Mucosa of descending colon (tissue), 3 donors: ENCODE measurements at regions not wholly inside any gene's neighbourhood (a gene's known extent, or its start where the extent isn't known, plus 50 kb on each side); places are given as distances from the start of the nearest gene placed in this dataset.

Experiments
- ATAC-seq: fragments of 200-7000 bp; cut with Tn5 transposase; one replicate; pipeline ENCODE4 v1.9.1; 2020; ENCODE audit warnings: mild to moderate bottlenecking, moderate library complexity
- DNase-seq, 3 donors: peaks; one replicate each; pipeline ENCODE4 v3.0.0-alpha.2; 2020
- H3K36me3 ChIP-seq: fragments of 200-600 bp; one replicate; pipeline ENCODE4 v1.8.0; 2021; ENCODE audit warnings: low read depth, mild to moderate bottlenecking
- H3K4me1 ChIP-seq: fragments of 200-600 bp; one replicate; pipeline ENCODE4 v1.8.0; 2021; ENCODE audit warnings: low read depth, mild to moderate bottlenecking
- H3K4me3 ChIP-seq: fragments of 200-600 bp; one replicate; pipeline ENCODE4 v1.8.0; 2021; ENCODE audit warnings: mild to moderate bottlenecking
- H3K9me3 ChIP-seq: fragments of 200-600 bp; one replicate; pipeline ENCODE4 v1.8.0; 2021; ENCODE audit warnings: mild to moderate bottlenecking
- intact Hi-C, 2 donors: fragments of 100-400 bp; cut with DNase I in 1 of 2; cut with micrococcal nuclease in 1 of 2; formaldehyde crosslinking; loops; one replicate each; pipeline versions ENCODE4 v1.11.0 to v1.11.1; 2022; cut with DNase I, micrococcal nuclease
- TF ChIP-seq, protein P1 (sequence below): fragments of 200-600 bp; IDR thresholded peaks from one replicate; pipeline ENCODE4 v1.8.0; 2022; ENCODE audit warnings: antibody characterized with exemption, mild to moderate bottlenecking
- donor health status: DM: no; HTN: no; CAD: no; lungs with moderate emphysema.
- donor health status: DM: no; HTN: no; CAD: no.
- donor health status: DM: no; HTN: yes; CAD: no.

DNA sequence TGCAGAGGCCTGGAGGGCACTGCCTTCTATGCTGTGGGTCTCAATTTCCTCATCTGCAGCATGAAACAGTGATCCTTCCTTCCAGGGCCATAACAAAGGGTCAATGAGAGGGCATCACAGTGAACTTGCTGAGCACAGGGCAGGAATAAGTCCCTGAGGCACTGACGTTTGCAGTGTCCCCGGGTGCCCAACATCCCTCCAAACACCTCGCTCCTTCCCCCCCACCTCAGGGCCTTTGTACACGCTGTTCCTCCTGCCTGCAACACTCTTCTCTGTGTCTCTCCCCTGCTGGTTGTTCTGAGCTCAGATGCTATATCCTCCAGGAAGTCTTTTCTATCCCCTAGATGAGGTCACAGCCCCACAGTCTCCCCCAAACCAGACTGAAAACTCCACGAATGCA is 59.7 kb upstream of the TCF20 start:
- H3K36me3 ChIP-seq = no peaks in the 10 kb centered on the region
- H3K4me3 ChIP-seq = no peak overlapping the region
- TF ChIP-seq, protein P1, sequence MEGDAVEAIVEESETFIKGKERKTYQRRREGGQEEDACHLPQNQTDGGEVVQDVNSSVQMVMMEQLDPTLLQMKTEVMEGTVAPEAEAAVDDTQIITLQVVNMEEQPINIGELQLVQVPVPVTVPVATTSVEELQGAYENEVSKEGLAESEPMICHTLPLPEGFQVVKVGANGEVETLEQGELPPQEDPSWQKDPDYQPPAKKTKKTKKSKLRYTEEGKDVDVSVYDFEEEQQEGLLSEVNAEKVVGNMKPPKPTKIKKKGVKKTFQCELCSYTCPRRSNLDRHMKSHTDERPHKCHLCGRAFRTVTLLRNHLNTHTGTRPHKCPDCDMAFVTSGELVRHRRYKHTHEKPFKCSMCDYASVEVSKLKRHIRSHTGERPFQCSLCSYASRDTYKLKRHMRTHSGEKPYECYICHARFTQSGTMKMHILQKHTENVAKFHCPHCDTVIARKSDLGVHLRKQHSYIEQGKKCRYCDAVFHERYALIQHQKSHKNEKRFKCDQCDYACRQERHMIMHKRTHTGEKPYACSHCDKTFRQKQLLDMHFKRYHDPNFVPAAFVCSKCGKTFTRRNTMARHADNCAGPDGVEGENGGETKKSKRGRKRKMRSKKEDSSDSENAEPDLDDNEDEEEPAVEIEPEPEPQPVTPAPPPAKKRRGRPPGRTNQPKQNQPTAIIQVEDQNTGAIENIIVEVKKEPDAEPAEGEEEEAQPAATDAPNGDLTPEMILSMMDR = no peak
- no peak for ATAC-seq
- no peak for DNase-seq
- no peaks in the 10 kb centered on the region for H3K9me3 ChIP-seq
- intact Hi-C loops = no loop called here
- H3K4me1 ChIP-seq = peaks cover 8% of the 10 kb centered on the region

DNA sequence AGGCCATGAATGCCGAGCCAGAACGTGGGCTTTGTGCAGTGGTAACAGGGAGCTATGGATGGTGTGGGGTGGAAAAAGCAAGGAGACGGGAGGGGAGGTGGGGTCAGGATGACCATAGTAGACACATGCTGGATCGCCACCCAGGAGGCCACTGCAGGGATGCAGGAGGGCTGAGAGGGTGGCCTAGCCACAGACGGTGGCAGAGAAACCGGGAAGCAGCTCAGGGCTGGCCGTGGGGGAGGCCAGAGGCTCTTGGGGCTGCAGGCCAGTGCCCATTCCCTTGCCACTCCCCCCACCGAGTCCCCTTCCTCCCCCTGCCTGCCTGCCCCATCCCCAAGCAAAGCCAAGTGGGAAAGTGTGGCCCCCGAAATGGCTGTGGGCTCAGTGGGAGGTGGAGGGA is 59.1 kb upstream of the TCF20 start:
- no peak for DNase-seq
- Histone ChIP-seq H3K4me3 (no peak overlapping the region), H3K4me1 (peaks cover 12% of the 10 kb centered on the region), H3K36me3 (no peaks in the 10 kb centered on the region), H3K9me3 (no peaks in the 10 kb centered on the region)
- TF ChIP-seq, protein P1 = no peak
- intact Hi-C loops = no loop called here
- ATAC-seq = no peak

DNA sequence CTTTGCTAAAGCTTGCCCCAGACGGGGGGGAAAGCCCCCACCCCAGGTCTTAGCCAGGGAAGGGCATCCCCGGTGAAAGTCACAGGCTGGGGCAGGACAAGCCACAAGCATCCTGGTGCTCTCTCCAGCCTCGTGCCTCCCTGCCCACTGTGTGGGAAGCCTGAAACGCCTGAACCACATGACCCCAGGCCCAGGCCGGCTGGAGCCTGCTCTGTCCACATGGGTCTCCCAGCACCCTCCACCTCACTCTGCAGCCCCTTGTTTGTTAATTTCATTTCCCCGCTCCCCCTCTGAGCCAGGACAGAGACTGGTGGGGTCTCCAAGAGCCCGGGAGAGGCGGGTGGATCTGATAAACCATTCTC is 58.3 kb upstream of the TCF20 start:
- intact Hi-C loops = no loop called here
- no peaks in the 10 kb centered on the region for H3K36me3 ChIP-seq
- TF ChIP-seq, protein P1 = no peak
- peaks cover 12% of the 10 kb centered on the region for H3K4me1 ChIP-seq
- ATAC-seq (no peak), DNase-seq (no peak)
- no peak overlapping the region for H3K4me3 ChIP-seq
- no peaks in the 10 kb centered on the region for H3K9me3 ChIP-seq

DNA sequence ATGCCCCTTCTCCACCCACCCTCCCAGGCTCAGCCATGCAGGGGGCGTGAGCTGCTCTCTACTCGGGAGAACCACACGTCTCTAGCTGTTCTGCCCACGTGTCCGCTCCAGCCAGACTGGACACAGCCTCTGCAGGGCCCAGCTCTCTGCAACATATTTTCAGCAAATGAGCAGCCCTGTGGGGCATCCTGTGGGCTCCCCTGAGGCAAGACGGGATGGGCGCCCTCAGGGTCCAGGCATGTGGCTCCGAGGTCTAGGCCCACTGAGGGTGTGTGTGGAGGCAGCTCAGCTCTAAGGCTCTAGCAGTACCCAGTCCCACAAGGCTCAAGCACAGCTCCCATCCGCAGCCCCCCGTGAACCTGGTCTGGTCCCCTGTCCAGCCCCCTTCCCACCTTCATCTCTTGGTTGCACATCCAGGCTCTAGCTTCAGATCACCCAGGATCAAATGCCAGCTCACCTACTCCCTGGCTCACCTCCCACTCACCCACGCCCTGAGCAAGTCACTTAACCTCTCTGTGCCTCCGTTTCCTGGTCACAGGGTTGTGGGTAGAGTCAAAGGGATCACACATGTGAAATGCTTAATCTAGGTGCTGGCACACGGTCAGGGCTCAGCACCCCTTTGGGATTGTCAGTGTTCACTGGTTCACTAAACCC is 57.8 kb upstream of the TCF20 start:
- H3K4me3 ChIP-seq = no peak overlapping the region
- ATAC-seq = no peak
- H3K4me1 ChIP-seq = peaks cover 12% of the 10 kb centered on the region
- H3K9me3 ChIP-seq = no peaks in the 10 kb centered on the region
- TF ChIP-seq, protein P1 = no peak
- no peaks in the 10 kb centered on the region for H3K36me3 ChIP-seq
- no peak for DNase-seq
- intact Hi-C loops = no loop called here

DNA sequence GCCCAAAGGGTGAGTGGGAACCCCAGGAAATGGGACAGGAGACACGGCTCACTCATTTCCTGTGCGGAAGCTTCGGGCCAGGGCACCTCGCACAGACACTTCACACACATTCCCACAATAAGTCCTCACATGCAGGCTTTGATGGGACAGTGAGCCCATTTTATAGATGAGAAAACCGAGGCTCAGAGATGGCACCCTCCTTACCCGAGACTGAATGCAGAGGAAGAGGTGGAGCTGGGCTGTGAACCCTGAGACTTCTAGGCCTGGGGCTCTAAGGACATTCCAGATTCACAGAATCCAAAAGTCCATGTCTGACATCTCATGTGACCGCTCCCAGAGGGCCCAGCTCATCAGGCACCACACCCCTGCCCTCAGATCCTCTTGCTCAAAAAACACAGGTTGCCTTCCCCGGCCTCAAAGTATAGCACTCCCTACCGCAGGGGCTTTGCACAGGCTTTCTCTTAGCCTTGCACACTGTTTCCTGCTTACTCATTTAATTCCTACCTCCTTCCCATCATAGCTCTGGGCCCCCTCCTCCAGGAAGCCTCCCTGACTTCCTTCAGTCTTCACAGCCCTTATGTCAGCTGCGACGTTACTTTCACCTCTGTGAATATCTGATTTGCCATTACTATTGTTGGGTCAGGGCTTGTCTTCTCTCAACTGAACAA is 57.1 kb upstream of the TCF20 start:
- TF ChIP-seq, protein P1 = no peak
- Histone ChIP-seq H3K9me3 (no peaks in the 10 kb centered on the region), H3K4me3 (no peak overlapping the region), H3K4me1 (peaks cover 16% of the 10 kb centered on the region), H3K36me3 (no peaks in the 10 kb centered on the region)
- intact Hi-C loops = no loop called here
- no peak for ATAC-seq
- no peak for DNase-seq
